Astrocyte of the hippocampus (primary cell): ENCODE measurements at regions not wholly inside any gene's neighbourhood (a gene's known extent, or its start where the extent isn't known, plus 50 kb on each side); places are given as distances from the start of the nearest gene placed in this dataset.

Experiments
- DNase-seq: peaks from one replicate; pipeline ENCODE4 v3.0.0; 2011; ENCODE audit warnings: low read depth, low spot score

- no peak for DNase-seq
Measured at GRCh38 chr13:79084802-79085424, 321.1 kb downstream of the RBM26 start.

GRCh38 chr13:79081942-79082341, 324.1 kb downstream of the RBM26 start:
- DNase-seq: no peak

- no peak for DNase-seq
Measured at GRCh38 chr13:79079351-79079839, 326.7 kb downstream of the RBM26 start.

GRCh38 chr13:79075703-79076102, 330.4 kb downstream of the RBM26 start:
- no peak for DNase-seq

- no peak for DNase-seq
Measured at GRCh38 chr13:79070343-79070974, 335.6 kb downstream of the RBM26 start.

GRCh38 chr13:79062291-79062690, 343.8 kb downstream of the RBM26 start:
- DNase-seq: no peak

- no peak for DNase-seq
Measured at GRCh38 chr13:79060216-79060615, 345.8 kb downstream of the RBM26 start.

GRCh38 chr13:79056706-79057105, 349.3 kb downstream of the RBM26 start:
- DNase-seq: no peak

GRCh38 chr13:79051472-79051871, 354.6 kb downstream of the RBM26 start:
- DNase-seq: no peak

GRCh38 chr13:79044415-79044814, 361.6 kb downstream of the RBM26 start:
- no peak for DNase-seq

- DNase-seq: no peak
Measured at GRCh38 chr13:79043208-79043607, 362.8 kb downstream of the RBM26 start.

GRCh38 chr13:79037197-79037596, 368.9 kb downstream of the RBM26 start:
- DNase-seq: no peak

GRCh38 chr13:79034341-79034740, 371.7 kb downstream of the RBM26 start:
- no peak for DNase-seq

- DNase-seq: no peak
Measured at GRCh38 chr13:79030513-79030912, 371.6 kb upstream of the OBI1 start.

GRCh38 chr13:79018166-79018565, 359.2 kb upstream of the OBI1 start:
- no peak for DNase-seq

GRCh38 chr13:79011179-79011578, 352.2 kb upstream of the OBI1 start:
- DNase-seq: no peak

- DNase-seq: no peak
Measured at GRCh38 chr13:79003989-79004898, 345.3 kb upstream of the OBI1 start.

GRCh38 chr13:78999494-78999893, 340.5 kb upstream of the OBI1 start:
- no peak for DNase-seq

- no peak for DNase-seq
Measured at GRCh38 chr13:78998630-78999315, 339.8 kb upstream of the OBI1 start.

- no peak for DNase-seq
Measured at GRCh38 chr13:78997902-78998629, 339.1 kb upstream of the OBI1 start.

- no peak for DNase-seq
Measured at GRCh38 chr13:78993792-78994191, 334.8 kb upstream of the OBI1 start.
